Natural killer cell (primary cell): ENCODE measurements at regions not wholly inside any gene's neighbourhood (a gene's known extent, or its start where the extent isn't known, plus 50 kb on each side); places are given as distances from the start of the nearest gene placed in this dataset.

ENCODE experiments used
- ATAC-seq, 3 donors: fragments of 150-1000 bp in 2 of 3; fragments of 200-7000 bp in 1 of 3; cut with Tn5 transposase; 1 replicate in 1 of 3; 2 replicates in 2 of 3; pipeline ENCODE4 v1.10.0; 2021; ENCODE audit warnings: mild to moderate bottlenecking in 2 of 3, moderate library complexity in 2 of 3
- DNase-seq, 2 donors: peaks; one replicate each; pipeline versions ENCODE4 v3.0.0 to v3.0.0-alpha.2; 2013 to 2021; ENCODE audit warnings: mixed read lengths in 1 of 2
- H3K27ac ChIP-seq: one replicate; pipeline ENCODE4 v1.5.1; 2013; ENCODE audit warnings: mild to moderate bottlenecking, low read length
- H3K27me3 ChIP-seq: one replicate; pipeline ENCODE4 v1.6.1; 2013; ENCODE audit warnings: low read length; ENCODE audit not compliant: control insufficient read depth, insufficient read depth
- H3K36me3 ChIP-seq: one replicate; pipeline ENCODE4 v1.6.1; 2013; ENCODE audit warnings: low read length; ENCODE audit not compliant: control insufficient read depth, insufficient read depth
- H3K4me1 ChIP-seq: one replicate; pipeline ENCODE4 v1.6.1; 2013; ENCODE audit warnings: low read length; ENCODE audit not compliant: control insufficient read depth, insufficient read depth
- H3K4me3 ChIP-seq: one replicate; pipeline ENCODE4 v1.5.1; 2013; ENCODE audit warnings: low read length
- H3K9me3 ChIP-seq: one replicate; pipeline ENCODE4 v1.6.1; 2013; ENCODE audit warnings: low read length; ENCODE audit not compliant: control insufficient read depth, insufficient read depth
- H3K27ac Mint-ChIP-seq, 2 donors: one replicate each; pipeline ENCODE4 v1.8.0; 2022; ENCODE audit warnings: mild to moderate bottlenecking in 2 of 2, mixed read lengths in 2 of 2, moderate library complexity in 1 of 2
- H3K27me3 Mint-ChIP-seq, 2 donors: one replicate each; pipeline ENCODE4 v1.8.0; 2022; ENCODE audit warnings: low read depth in 2 of 2, mixed read lengths in 2 of 2
- H3K36me3 Mint-ChIP-seq: one replicate; pipeline ENCODE4 v1.8.0; 2022; ENCODE audit warnings: mixed read lengths
- H3K4me1 Mint-ChIP-seq, 2 donors: one replicate each; pipeline ENCODE4 v1.8.0; 2022; ENCODE audit warnings: mixed read lengths in 2 of 2
- H3K4me3 Mint-ChIP-seq: one replicate; pipeline ENCODE4 v1.8.0; 2022; ENCODE audit warnings: mild to moderate bottlenecking, moderate library complexity, mixed read lengths
- H3K9me3 Mint-ChIP-seq, 2 donors: one replicate each; pipeline ENCODE4 v1.8.0; 2022; ENCODE audit warnings: mixed read lengths in 2 of 2
- CTCF ChIP-seq: fragments of 200-600 bp; IDR thresholded peaks from one replicate; pipeline ENCODE4 v1.8.0; 2022; ENCODE audit warnings: antibody characterized with exemption
- WGBS: methylation state at CpG from one replicate; pipeline ENCODE4 v1.1.7; 2013; ENCODE audit warnings: missing lambda C conversion rate; ENCODE audit not compliant: insufficient coverage; 5-methylcytosine and 5-hydroxymethylcytosine counted together
- intact Hi-C: fragments of 100-400 bp; cut with micrococcal nuclease; formaldehyde crosslinking; loops from one replicate; pipeline ENCODE4 v1.14.2; 2022

- peaks cover 12 to 37% of the 10 kb centered on the region in 2 donors for H3K27me3 Mint-ChIP-seq
- no peak overlapping the region for H3K27ac Mint-ChIP-seq
- H3K9me3 Mint-ChIP-seq: peaks cover 5 to 15% of the 10 kb centered on the region in 2 donors
- TF ChIP-seq CTCF: no peak
- DNase-seq (no peak), ATAC-seq (no peak)
- H3K36me3 Mint-ChIP-seq: peaks cover 25% of the 10 kb centered on the region
- peaks cover 9 to 20% of the 10 kb centered on the region in 2 donors for H3K4me1 Mint-ChIP-seq
- H3K9me3 ChIP-seq: peaks cover 5% of the 10 kb centered on the region
- no peak overlapping the region for H3K27ac ChIP-seq
- H3K36me3 ChIP-seq: no peaks in the 10 kb centered on the region
- H3K27me3 ChIP-seq: peaks cover 3% of the 10 kb centered on the region
- H3K4me1 ChIP-seq: peaks cover 4% of the 10 kb centered on the region
- intact Hi-C loops: loop anchor here (10.0 kb wide), 1 partner anchor 830 kb away; no protein-coding TSS in a partner anchor
- H3K4me3 Mint-ChIP-seq: no peak overlapping the region
- H3K4me3 ChIP-seq: no peak overlapping the region
Observed at GRCh38 chr14:51784466-51784865, 75.9 kb upstream of the GNG2 start.

GRCh38 chr14:51786227-51786626 is 74.2 kb upstream of the GNG2 start:
- no peak for TF ChIP-seq CTCF
- Histone ChIP-seq H3K36me3 (no peaks in the 10 kb centered on the region), H3K27ac (no peak overlapping the region), H3K27me3 (peaks cover 3% of the 10 kb centered on the region), H3K9me3 (peaks cover 5% of the 10 kb centered on the region), H3K4me1 (no peaks in the 10 kb centered on the region), H3K4me3 (no peak overlapping the region)
- Mint-ChIP-seq H3K27me3 (peaks cover 18 to 43% of the 10 kb centered on the region in 2 donors), H3K9me3 (peaks cover 5 to 15% of the 10 kb centered on the region in 2 donors), H3K4me1 (peaks cover 0 to 12% of the 10 kb centered on the region in 2 donors), H3K27ac (no peak overlapping the region), H3K36me3 (peaks cover 25% of the 10 kb centered on the region), H3K4me3 (no peak overlapping the region)
- 100% methylated on average over 3 of the region's 3 CpGs for WGBS
- intact Hi-C loops: loop anchor here (10.0 kb wide), 1 partner anchor 831 kb away; no protein-coding TSS in a partner anchor
- ATAC-seq (no peak), DNase-seq (no peak)

GRCh38 chr14:51787352-51787751 is 73.1 kb upstream of the GNG2 start:
- peaks cover 0 to 12% of the 10 kb centered on the region in 2 donors for H3K4me1 Mint-ChIP-seq
- H3K4me1 ChIP-seq: no peaks in the 10 kb centered on the region
- WGBS: 92% methylated on average over 4 of the region's 4 CpGs
- ATAC-seq (no peak), DNase-seq (no peak)
- H3K36me3 Mint-ChIP-seq: peaks cover 25% of the 10 kb centered on the region
- no peak overlapping the region for H3K4me3 ChIP-seq
- TF ChIP-seq CTCF: no peak
- H3K36me3 ChIP-seq: no peaks in the 10 kb centered on the region
- peaks cover 5 to 15% of the 10 kb centered on the region in 2 donors for H3K9me3 Mint-ChIP-seq
- intact Hi-C loops: loop anchor here (10.0 kb wide), 1 partner anchor 833 kb away; no protein-coding TSS in a partner anchor
- no peak overlapping the region for H3K27ac Mint-ChIP-seq
- H3K27me3 ChIP-seq: peaks cover 3% of the 10 kb centered on the region
- no peak overlapping the region for H3K4me3 Mint-ChIP-seq
- H3K27ac ChIP-seq: no peak overlapping the region
- H3K9me3 ChIP-seq: peaks cover 5% of the 10 kb centered on the region
- H3K27me3 Mint-ChIP-seq: peaks cover 21 to 43% of the 10 kb centered on the region in 2 donors

GRCh38 chr14:51789114-51789513 is 71.3 kb upstream of the GNG2 start:
- Histone ChIP-seq H3K27ac (no peak overlapping the region), H3K27me3 (no peaks in the 10 kb centered on the region), H3K4me1 (no peaks in the 10 kb centered on the region), H3K4me3 (no peak overlapping the region), H3K9me3 (peaks cover 5% of the 10 kb centered on the region), H3K36me3 (no peaks in the 10 kb centered on the region)
- Mint-ChIP-seq H3K9me3 (peaks cover 5 to 15% of the 10 kb centered on the region in 2 donors), H3K4me3 (no peak overlapping the region), H3K36me3 (peaks cover 25% of the 10 kb centered on the region), H3K27me3 (peaks cover 22 to 28% of the 10 kb centered on the region in 2 donors), H3K27ac (no peak overlapping the region), H3K4me1 (peaks cover 0 to 12% of the 10 kb centered on the region in 2 donors)
- intact Hi-C loops: loop anchor here (10.0 kb wide), 1 partner anchor 834 kb away; no protein-coding TSS in a partner anchor
- DNase-seq (no peak), ATAC-seq (no peak)
- WGBS: 91% methylated on average over 3 of the region's 3 CpGs
- no peak for TF ChIP-seq CTCF
